ENCODE measurements at regions not wholly inside any gene's neighbourhood (a gene's known extent, or its start where the extent isn't known, plus 50 kb on each side); places are given as distances from the start of the nearest gene placed in this dataset.
"Not testable (repeated sequence)": the region's sequence is repeated elsewhere in the genome, so short reads cannot be mapped to it uniquely, and the experiment has no call there.

DNA sequence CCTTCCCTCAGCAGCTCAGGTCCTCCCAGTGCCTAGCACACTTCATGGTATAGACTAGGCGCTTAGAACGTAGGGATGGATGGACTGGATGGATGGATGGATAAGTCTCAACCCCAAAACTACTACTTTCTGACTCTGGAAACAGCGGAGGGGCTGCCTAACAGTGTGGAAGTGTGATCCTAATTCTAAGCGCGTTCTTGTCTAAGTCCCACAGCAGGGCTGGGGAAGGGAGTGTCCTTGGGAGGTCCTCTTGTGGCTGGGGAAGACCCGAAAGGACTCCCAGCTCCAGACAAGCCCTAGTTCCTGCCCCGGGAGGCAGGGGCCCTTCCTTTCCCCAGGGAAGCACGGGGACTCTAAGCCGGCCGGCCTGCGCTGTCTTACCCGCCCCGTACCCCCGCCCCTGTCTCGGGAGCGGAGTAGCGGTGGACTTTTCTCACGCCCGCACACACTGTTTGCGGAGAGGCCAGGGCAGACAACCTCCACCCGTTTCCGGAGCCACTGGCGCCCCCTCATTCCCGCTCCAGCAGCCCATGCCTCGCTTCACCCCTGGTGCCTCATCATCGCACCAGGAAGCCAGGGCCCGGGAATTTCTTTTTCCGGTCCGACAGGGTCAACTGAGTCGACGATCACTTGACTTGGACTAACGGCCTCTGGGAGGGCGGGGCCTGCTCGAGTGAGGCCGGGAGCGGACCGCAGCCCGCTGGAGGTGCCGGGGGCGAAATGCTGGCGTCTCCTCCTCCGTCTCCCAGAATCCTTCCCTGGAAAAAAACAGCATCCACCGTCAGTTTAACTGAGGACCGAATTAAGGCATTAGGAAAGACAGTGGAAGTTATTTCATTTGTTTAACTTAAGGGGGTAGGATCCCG lies 133.3 kb downstream of the TBC1D2B start:
- no peaks in the 10 kb centered on the region for H3K9me3 ChIP-seq (ENCODE audit: control insufficient read depth, low read length, poor library complexity, severe bottlenecking)
- ATAC-seq (peak; percentile 33), DNase-seq (peak in 1 of 3 donors; percentile 16)
- Mint-ChIP-seq H3K36me3 (ENCODE audit: low read depth) (no peaks in the 10 kb centered on the region), H3K27ac (no peak overlapping the region), H3K27me3 (peaks cover 20% of the 10 kb centered on the region), H3K4me1 (peaks cover 5% of the 10 kb centered on the region), H3K4me3 (peak overlapping the region; percentile 65)

DNA sequence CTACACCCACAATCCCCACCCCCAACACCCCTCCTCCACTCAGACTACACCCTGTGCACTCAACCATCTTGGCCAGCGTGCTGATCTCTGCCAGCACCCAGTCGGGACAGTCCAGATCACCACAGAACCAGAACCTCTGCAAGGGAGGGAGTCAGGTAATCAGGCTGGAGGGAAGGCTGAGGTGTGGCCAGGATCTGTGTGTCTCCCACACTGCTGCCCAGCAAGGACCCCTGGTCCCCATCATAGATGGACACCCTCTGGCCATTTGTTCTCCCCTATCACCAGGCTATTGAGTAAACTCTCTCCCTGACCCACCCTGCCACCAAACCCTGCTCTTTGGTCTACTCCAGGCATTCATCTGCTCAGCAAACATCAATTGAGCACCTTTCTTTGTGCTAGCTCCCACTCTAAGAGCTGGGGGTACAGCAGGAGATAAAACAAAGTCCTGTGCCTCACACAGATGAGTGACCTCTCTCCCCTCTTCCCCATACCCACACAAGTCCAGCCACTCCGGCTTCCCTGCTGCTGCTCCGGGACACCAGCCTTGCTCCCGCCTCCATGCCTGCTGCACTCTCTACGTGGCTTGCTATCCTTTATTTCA lies 134.8 kb downstream of the TBC1D2B start:
- peaks cover 19% of the 10 kb centered on the region for H3K27me3 Mint-ChIP-seq
- H3K36me3 Mint-ChIP-seq (ENCODE audit: low read depth), result no peaks in the 10 kb centered on the region
- H3K4me1 Mint-ChIP-seq, result peaks cover 5% of the 10 kb centered on the region
- H3K27ac Mint-ChIP-seq, result no peak overlapping the region
- DNase-seq, result no peak
- H3K4me3 Mint-ChIP-seq, result no peak overlapping the region
- no peak for ATAC-seq
- no peaks in the 10 kb centered on the region for H3K9me3 ChIP-seq (ENCODE audit: control insufficient read depth, low read length, poor library complexity, severe bottlenecking)

DNA sequence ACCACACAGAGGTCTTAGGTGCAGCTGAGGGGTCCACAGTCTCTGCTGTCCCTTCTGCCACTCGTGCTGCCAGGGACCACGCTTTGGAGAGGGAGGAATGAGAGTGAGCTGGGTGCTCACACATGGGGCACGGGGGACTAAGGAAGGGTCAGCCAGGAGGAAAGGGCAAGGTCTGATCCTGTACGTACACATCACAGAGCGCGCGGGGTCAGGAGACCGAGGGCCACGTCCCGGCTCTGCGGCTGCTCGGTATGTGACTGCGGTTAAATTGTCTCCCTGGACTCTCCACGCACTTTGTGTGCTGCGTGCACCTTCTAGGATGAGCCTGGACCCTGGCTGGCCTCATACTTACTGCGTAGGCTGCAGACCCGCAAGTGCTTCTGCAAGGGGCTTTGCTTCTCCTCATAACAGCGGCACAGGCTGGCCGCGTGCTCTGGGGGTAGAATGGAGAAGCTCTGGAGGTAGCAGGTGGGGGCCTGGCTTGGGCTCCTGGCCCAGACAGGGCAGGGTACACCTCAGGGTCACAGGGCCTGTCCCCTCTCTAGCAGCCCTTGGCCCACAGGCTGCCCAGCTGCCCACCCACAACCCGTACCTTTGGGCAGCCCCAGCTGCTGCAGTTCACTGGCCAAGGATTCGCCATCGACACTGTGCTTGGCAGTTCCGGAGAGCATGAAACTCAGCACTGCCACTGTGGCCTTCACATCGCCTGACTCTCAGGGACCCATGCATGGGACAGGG lies 136.3 kb downstream of the TBC1D2B start:
- peaks cover 13% of the 10 kb centered on the region for H3K27me3 Mint-ChIP-seq
- not testable (repeated sequence) for H3K4me3 Mint-ChIP-seq; H3K36me3 Mint-ChIP-seq (ENCODE audit: low read depth); DNase-seq; H3K9me3 ChIP-seq (ENCODE audit: control insufficient read depth, low read length, poor library complexity, severe bottlenecking); H3K4me1 Mint-ChIP-seq; ATAC-seq; H3K27ac Mint-ChIP-seq

DNA sequence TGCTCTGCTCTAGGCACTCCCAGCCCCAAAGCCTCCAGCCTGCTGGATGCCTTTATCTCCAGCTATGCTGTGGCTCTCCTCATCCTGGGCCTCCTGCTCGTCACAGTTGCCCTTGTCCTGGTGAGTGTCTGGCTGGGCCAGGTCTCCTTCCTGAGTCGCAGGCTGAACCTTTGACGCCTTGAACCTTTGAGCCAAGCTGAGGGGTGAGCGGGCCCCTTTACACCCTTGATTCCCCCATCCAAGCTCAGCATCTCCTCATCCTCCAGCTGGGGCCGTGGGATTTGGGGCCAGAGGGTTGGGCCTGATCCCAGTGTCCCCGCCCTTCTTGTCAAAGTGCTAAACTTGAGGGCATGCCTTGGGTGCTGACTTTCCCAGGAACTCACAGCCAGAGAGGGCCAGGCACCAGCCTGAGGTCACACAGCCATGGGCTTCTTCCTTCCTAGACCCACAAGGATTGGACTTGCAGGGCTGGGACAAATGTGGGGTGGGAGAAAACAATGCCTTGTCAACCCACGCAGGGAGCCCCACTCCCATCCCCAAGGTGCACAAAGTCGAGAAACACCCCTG lies 137.0 kb downstream of the TBC1D2B start:
- Mint-ChIP-seq H3K27me3 (peaks cover 7% of the 10 kb centered on the region), H3K4me3 (no peak overlapping the region), H3K27ac (no peak overlapping the region), H3K4me1 (peaks cover 5% of the 10 kb centered on the region), H3K36me3 (ENCODE audit: low read depth) (no peaks in the 10 kb centered on the region)
- DNase-seq, result no peak
- ATAC-seq, result no peak
- H3K9me3 ChIP-seq (ENCODE audit: control insufficient read depth, low read length, poor library complexity, severe bottlenecking), result no peaks in the 10 kb centered on the region

DNA sequence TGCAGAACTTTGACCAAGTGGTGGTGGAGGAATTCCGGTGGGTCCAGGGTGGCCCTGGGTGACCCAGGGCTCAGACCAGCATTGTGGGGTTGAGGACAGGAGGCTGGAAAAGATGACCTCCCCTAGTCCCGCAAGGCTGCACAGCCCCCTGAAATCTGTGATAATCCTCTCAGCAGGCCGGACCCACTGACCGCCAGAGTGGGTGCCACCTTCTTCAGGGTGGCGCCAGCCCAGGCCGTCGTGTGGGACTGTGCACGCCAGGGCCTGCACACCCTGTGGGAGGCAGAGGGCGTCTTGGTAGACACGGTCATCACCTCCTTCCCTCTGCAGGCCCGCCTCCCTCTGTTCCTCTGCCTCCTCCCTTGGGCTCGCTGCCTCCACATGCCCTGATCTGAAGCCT lies 137.7 kb downstream of the TBC1D2B start:
- no peak overlapping the region for H3K4me3 Mint-ChIP-seq
- no peak overlapping the region for H3K27ac Mint-ChIP-seq
- H3K9me3 ChIP-seq (ENCODE audit: control insufficient read depth, low read length, poor library complexity, severe bottlenecking), result no peaks in the 10 kb centered on the region
- no peak for ATAC-seq
- H3K4me1 Mint-ChIP-seq, result peaks cover 5% of the 10 kb centered on the region
- peaks cover 7% of the 10 kb centered on the region for H3K27me3 Mint-ChIP-seq
- H3K36me3 Mint-ChIP-seq (ENCODE audit: low read depth), result no peaks in the 10 kb centered on the region
- DNase-seq, result no peak

DNA sequence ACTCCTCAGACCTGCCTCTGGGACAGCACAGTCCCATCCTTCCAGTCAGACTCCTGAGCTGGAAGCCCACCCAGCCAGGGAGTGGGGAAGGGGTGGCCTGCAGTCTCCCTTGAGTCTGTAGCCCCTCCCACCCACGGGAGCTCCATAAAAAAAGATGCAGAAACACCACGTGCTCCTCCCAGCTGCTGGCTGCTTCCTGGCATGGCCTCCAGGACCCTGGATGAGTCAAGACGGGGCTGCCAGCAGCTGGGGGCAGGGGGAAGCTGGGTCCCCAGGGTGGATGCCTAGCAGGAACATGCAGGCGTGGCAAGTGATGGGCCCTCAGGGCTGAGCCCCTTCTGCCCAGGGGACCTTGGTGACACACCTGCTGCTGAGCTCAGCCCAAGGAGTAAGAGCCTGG lies 138.5 kb downstream of the TBC1D2B start:
- DNase-seq; H3K4me3 Mint-ChIP-seq; H3K9me3 ChIP-seq (ENCODE audit: control insufficient read depth, low read length, poor library complexity, severe bottlenecking); ATAC-seq; H3K27me3 Mint-ChIP-seq; H3K36me3 Mint-ChIP-seq (ENCODE audit: low read depth); H3K27ac Mint-ChIP-seq; H3K4me1 Mint-ChIP-seq: not testable (repeated sequence)

DNA sequence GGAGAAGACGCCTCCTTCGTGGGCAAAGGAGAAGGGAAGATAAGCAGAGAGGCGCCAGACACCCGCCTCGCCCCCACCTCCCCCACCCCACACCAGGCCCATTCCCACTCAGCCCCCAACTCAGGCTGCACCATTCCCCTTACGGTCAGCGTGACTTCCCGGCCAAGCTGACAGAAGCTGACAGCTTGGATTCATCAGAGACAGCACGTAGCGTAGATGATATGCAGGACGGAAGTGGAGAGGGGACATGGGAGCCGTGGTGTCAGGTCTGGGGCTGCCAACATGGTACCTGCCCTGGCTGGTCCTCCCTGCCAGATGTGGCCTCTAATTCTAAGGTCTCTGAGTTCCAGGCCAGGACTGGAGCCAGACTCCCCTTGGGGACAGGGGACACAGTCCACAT lies 139.0 kb downstream of the TBC1D2B start:
- not testable (repeated sequence) for H3K4me3 Mint-ChIP-seq; ATAC-seq; DNase-seq; H3K9me3 ChIP-seq (ENCODE audit: control insufficient read depth, low read length, poor library complexity, severe bottlenecking); H3K27ac Mint-ChIP-seq; H3K27me3 Mint-ChIP-seq; H3K36me3 Mint-ChIP-seq (ENCODE audit: low read depth); H3K4me1 Mint-ChIP-seq

DNA sequence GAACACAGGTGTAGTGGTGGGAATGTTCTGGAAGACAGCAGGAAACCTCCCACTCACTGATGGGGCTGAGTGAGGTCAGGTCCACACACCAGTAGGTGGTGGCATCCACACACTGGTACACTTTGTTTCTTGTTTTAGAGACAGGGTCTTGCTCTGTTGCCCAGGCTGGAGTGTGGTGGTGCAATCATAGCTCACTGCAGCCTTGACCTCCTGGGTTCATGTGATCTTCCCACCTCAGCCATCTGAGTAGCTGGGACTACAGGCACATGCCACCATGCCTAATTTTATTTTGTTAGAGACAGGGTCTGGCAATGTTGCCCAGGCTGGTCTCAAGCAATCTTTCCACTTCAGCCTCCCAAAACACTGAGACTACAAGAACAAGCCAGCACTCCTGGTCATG lies 140.9 kb downstream of the TBC1D2B start:
- not testable (repeated sequence) for H3K27ac Mint-ChIP-seq; H3K9me3 ChIP-seq (ENCODE audit: control insufficient read depth, low read length, poor library complexity, severe bottlenecking); H3K36me3 Mint-ChIP-seq (ENCODE audit: low read depth); H3K27me3 Mint-ChIP-seq; H3K4me3 Mint-ChIP-seq; DNase-seq; H3K4me1 Mint-ChIP-seq; ATAC-seq

DNA sequence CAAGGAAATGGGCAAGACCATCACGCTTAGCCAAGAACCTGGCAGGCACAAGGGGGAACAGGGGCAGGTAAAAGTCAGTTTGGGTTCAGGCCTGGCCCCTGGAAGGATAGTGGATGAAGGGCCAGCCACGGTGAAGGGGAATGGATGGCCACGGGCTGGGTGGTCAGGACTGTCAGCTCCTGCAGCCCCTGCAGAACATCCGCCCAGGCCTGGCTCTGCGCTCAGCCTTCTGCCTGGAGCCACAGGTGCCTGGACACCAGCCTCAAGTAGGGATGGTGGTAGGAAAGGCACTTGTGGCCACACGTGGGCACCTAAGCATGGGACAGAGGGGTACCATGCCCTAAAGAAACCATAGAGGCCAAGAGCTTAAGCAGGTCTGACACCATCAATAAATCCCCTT lies 143.0 kb downstream of the TBC1D2B start:
- not testable (repeated sequence) for H3K27ac Mint-ChIP-seq; DNase-seq; H3K4me3 Mint-ChIP-seq; ATAC-seq; H3K27me3 Mint-ChIP-seq; H3K9me3 ChIP-seq (ENCODE audit: control insufficient read depth, low read length, poor library complexity, severe bottlenecking); H3K4me1 Mint-ChIP-seq; H3K36me3 Mint-ChIP-seq (ENCODE audit: low read depth)

DNA sequence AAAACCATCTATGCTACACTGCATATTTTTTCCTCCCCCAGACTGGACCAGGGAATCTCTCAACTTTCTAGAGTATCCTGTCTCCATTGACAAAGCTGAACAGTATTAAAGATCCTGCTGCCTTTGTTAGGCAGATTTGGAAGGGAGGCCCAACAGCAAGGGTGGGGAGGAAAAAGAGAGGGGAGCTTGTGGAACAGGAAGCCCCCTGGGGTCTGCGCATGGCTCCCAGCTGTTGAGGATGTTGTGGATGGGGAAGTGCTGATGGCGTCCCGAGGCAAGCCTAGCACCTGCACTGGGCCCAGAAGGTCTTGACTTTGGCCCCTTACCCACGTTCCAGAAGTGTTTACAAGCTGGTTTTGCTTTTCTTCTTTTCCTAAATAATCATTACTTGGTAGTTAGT lies 146.6 kb downstream of the TBC1D2B start:
- not testable (repeated sequence) for H3K27me3 Mint-ChIP-seq; H3K27ac Mint-ChIP-seq; ATAC-seq; H3K4me3 Mint-ChIP-seq; H3K36me3 Mint-ChIP-seq (ENCODE audit: low read depth); DNase-seq; H3K9me3 ChIP-seq (ENCODE audit: control insufficient read depth, low read length, poor library complexity, severe bottlenecking); H3K4me1 Mint-ChIP-seq

DNA sequence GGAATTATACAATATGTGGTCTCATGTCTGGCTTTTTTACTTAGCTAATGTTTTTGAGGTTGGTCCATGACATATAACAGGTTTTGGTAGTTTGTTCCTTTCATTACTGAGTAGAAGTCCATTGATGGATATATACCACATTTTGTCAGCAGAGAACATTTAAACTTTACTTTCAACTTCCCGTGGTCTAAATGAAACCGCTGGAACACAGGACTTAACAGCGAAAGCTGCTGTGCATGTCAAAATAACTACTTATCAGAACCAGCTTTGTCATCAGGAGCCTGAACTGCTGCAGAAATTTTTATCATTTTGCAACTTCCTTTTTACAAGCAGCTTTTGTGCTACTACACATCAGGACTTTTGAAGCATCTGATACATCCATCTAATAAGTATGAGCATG lies 147.0 kb downstream of the TBC1D2B start:
- H3K27ac Mint-ChIP-seq, result peak overlapping the region; percentile 6
- H3K4me3 Mint-ChIP-seq; H3K27me3 Mint-ChIP-seq; H3K36me3 Mint-ChIP-seq (ENCODE audit: low read depth); ATAC-seq; H3K9me3 ChIP-seq (ENCODE audit: control insufficient read depth, low read length, poor library complexity, severe bottlenecking); H3K4me1 Mint-ChIP-seq; DNase-seq: not testable (repeated sequence)

DNA sequence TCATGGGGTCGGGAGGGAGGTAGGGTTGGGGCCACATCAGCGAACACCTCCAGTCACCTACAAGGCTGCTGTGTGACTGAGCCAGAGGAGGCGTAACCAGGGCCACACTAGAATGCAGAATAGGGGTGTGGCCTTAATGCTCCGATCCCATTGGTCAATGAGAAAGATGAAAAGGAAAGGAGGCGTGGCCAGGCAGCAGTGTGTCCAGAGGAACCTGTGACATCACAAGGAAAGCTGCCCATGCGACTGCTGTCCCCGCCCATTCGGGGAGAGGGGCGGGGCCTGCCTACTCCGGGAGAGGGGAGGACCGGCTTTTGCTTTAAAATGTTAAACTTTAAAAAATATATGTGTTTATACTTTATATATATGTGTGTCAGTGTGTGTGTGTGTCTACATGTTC lies 150.7 kb downstream of the TBC1D2B start:
- H3K27ac Mint-ChIP-seq, H3K4me3 Mint-ChIP-seq: not testable (repeated sequence)

DNA sequence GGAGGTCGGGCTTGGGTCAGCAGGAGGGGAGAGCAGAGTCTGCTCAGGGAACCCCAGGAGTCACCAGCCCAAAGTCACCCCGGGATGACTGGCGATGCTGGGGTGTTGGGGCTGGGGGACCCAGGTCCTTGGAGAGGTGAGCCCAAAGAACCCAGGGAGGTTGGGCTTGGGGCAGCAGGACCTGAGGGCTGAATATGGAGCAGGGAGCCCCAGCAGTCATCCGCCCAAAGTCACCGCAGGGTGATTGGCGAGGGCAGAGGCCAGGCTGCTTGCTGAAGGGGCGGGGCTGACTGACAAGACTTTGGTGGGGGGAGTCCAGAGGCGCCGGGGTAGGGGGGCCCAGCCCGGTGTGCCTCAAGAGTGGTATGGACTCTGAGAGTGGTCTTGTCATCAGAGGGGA lies 151.2 kb downstream of the TBC1D2B start:
- DNase-seq, result not testable (repeated sequence)

More for the DNA sequence above, 150.7 kb downstream of the TBC1D2B start:
- not testable (repeated sequence) for H3K4me1 Mint-ChIP-seq; H3K36me3 Mint-ChIP-seq (ENCODE audit: low read depth); H3K27me3 Mint-ChIP-seq; ATAC-seq; H3K9me3 ChIP-seq (ENCODE audit: control insufficient read depth, low read length, poor library complexity, severe bottlenecking); DNase-seq

More for the DNA sequence above, 151.2 kb downstream of the TBC1D2B start:
- ATAC-seq; H3K4me1 Mint-ChIP-seq; H3K9me3 ChIP-seq (ENCODE audit: control insufficient read depth, low read length, poor library complexity, severe bottlenecking); H3K27ac Mint-ChIP-seq; H3K4me3 Mint-ChIP-seq; H3K36me3 Mint-ChIP-seq (ENCODE audit: low read depth): not testable (repeated sequence)
- H3K27me3 Mint-ChIP-seq, result peaks cover 14% of the 10 kb centered on the region

Data from T-helper 17 cell (primary cell).